ENCODE measurements at regions not wholly inside any gene's neighbourhood (a gene's known extent, or its start where the extent isn't known, plus 50 kb on each side); places are given as distances from the start of the nearest gene placed in this dataset.

GRCh38 chr2:133822517-133823225 lies 254.4 kb upstream of the NCKAP5 start:
- TF ChIP-seq CTCF (IDR thresholded peaks at IDR 0.05) (no peak), POLR2A (IDR thresholded peaks at IDR 0.05) (no peak)
